ENCODE measurements at regions not wholly inside any gene's neighbourhood (a gene's known extent, or its start where the extent isn't known, plus 50 kb on each side); places are given as distances from the start of the nearest gene placed in this dataset.
"Not testable (repeated sequence)": the region's sequence is repeated elsewhere in the genome, so short reads cannot be mapped to it uniquely, and the experiment has no call there.

DNA sequence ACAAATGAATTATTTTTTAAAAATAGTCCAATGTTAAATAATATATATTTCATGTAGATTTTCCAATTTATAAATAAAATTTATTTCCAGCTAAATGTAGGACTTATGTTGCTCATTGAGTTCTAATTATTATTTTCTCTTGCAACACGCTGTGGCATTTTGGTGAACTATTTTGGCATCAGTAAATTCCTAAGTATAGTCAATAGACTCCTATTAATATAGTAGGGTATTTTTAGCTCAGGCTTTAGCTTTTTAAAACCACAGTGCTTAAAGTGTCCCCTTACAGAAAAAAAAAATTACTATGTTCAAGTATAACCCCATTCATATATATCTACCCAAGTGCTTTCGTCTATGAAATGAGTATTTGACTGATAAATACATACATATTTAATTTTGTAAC lies 919.2 kb upstream of the SOX9 start:
- H3K9me3 ChIP-seq (ENCODE audit: low read length) = no peaks in the 10 kb centered on the region
- TF ChIP-seq, protein P1, sequence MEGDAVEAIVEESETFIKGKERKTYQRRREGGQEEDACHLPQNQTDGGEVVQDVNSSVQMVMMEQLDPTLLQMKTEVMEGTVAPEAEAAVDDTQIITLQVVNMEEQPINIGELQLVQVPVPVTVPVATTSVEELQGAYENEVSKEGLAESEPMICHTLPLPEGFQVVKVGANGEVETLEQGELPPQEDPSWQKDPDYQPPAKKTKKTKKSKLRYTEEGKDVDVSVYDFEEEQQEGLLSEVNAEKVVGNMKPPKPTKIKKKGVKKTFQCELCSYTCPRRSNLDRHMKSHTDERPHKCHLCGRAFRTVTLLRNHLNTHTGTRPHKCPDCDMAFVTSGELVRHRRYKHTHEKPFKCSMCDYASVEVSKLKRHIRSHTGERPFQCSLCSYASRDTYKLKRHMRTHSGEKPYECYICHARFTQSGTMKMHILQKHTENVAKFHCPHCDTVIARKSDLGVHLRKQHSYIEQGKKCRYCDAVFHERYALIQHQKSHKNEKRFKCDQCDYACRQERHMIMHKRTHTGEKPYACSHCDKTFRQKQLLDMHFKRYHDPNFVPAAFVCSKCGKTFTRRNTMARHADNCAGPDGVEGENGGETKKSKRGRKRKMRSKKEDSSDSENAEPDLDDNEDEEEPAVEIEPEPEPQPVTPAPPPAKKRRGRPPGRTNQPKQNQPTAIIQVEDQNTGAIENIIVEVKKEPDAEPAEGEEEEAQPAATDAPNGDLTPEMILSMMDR (IDR thresholded peaks at IDR 0.05; ENCODE audit: low read length) = no peak
- no peak for TF ChIP-seq EZH2 (IDR thresholded peaks at IDR 0.05; ENCODE audit: borderline replicate concordance, low read length)
- no peaks in the 10 kb centered on the region for H3K4me1 ChIP-seq (ENCODE audit: insufficient read depth, low read length, severe bottlenecking)
- no peaks in the 10 kb centered on the region for H3K27me3 ChIP-seq (ENCODE audit: insufficient read depth, low read length)
- no peaks in the 10 kb centered on the region for H3K36me3 ChIP-seq (ENCODE audit: insufficient read depth, low read length)
- no peak overlapping the region for H3K27ac ChIP-seq (ENCODE audit: low read depth, low read length, poor library complexity, severe bottlenecking)
- H3K9me2 ChIP-seq (ENCODE audit: low read depth, low read length) = no peaks in the 10 kb centered on the region
- no peak overlapping the region for H2AFZ ChIP-seq (ENCODE audit: low read length)
- H3K4me2 ChIP-seq (ENCODE audit: low read length) = no peak overlapping the region
- no peaks in the 10 kb centered on the region for H3K79me2 ChIP-seq (ENCODE audit: insufficient read depth, low read length)
- H4K20me1 ChIP-seq (ENCODE audit: insufficient read depth, low read length) = no peaks in the 10 kb centered on the region
- no peak overlapping the region for H3K4me3 ChIP-seq (ENCODE audit: low read depth, low read length, poor library complexity, severe bottlenecking)
- H3K9ac ChIP-seq (ENCODE audit: low read length) = no peak overlapping the region
- H3F3A ChIP-seq (ENCODE audit: insufficient read depth, low read length) = no peaks in the 10 kb centered on the region

DNA sequence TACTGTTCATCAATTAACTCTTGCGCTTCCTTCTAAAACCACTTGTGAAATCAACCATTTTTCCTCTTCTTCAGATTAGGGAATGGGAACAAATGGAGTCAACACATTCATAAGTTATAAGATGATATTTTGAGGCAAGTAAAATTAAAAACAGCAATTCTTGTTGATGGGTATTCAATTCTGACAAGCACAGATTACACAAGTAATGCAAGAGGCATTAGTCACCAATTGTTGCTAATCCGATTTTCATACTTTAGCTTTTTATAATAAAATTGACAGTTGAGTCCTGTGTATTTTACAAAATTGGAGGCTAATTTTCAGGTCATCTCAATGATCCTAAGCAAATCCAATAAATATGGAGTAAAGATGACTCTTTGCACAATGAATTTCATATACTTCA lies 918.4 kb upstream of the SOX9 start:
- no peak overlapping the region for H3K27ac ChIP-seq (ENCODE audit: low read depth, low read length, poor library complexity, severe bottlenecking)
- H3F3A ChIP-seq (ENCODE audit: insufficient read depth, low read length) = no peaks in the 10 kb centered on the region
- no peaks in the 10 kb centered on the region for H3K4me1 ChIP-seq (ENCODE audit: insufficient read depth, low read length, severe bottlenecking)
- no peaks in the 10 kb centered on the region for H3K27me3 ChIP-seq (ENCODE audit: insufficient read depth, low read length)
- H3K9me2 ChIP-seq (ENCODE audit: low read depth, low read length) = no peaks in the 10 kb centered on the region
- no peaks in the 10 kb centered on the region for H3K9me3 ChIP-seq (ENCODE audit: low read length)
- TF ChIP-seq, protein P1 (IDR thresholded peaks at IDR 0.05; ENCODE audit: low read length) = no peak
- H3K9ac ChIP-seq (ENCODE audit: low read length) = no peak overlapping the region
- H3K4me2 ChIP-seq (ENCODE audit: low read length) = no peak overlapping the region
- H3K79me2 ChIP-seq (ENCODE audit: insufficient read depth, low read length) = no peaks in the 10 kb centered on the region
- H3K4me3 ChIP-seq (ENCODE audit: low read depth, low read length, poor library complexity, severe bottlenecking) = no peak overlapping the region
- H2AFZ ChIP-seq (ENCODE audit: low read length) = no peak overlapping the region
- H3K36me3 ChIP-seq (ENCODE audit: insufficient read depth, low read length) = no peaks in the 10 kb centered on the region
- H4K20me1 ChIP-seq (ENCODE audit: insufficient read depth, low read length) = no peaks in the 10 kb centered on the region

DNA sequence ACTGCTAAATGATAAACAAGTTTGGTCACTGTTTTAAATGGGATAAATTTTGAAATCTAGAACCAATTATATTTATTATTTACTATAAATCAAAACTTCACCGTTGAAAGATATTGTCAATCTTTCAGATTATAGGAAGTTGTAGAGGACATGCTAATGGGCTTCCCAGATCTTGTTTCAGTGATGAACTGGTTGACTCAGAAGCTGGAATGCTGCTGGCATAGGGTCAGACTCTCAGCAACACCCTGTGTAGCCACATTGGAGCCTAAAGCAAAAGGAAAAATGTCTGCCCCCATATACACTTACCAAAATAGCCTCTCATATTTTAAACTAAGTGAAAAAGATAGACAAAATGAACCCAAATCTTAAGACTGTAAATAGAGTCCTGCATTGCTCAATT lies 916.9 kb upstream of the SOX9 start:
- H3K9ac ChIP-seq (ENCODE audit: low read length) = no peak overlapping the region
- H3F3A ChIP-seq (ENCODE audit: insufficient read depth, low read length) = no peaks in the 10 kb centered on the region
- H3K27ac ChIP-seq (ENCODE audit: low read depth, low read length, poor library complexity, severe bottlenecking) = no peak overlapping the region
- no peaks in the 10 kb centered on the region for H3K4me1 ChIP-seq (ENCODE audit: insufficient read depth, low read length, severe bottlenecking)
- no peaks in the 10 kb centered on the region for H3K9me2 ChIP-seq (ENCODE audit: low read depth, low read length)
- H3K9me3 ChIP-seq (ENCODE audit: low read length) = no peaks in the 10 kb centered on the region
- H2AFZ ChIP-seq (ENCODE audit: low read length) = no peak overlapping the region
- no peaks in the 10 kb centered on the region for H3K27me3 ChIP-seq (ENCODE audit: insufficient read depth, low read length)
- H3K4me3 ChIP-seq (ENCODE audit: low read depth, low read length, poor library complexity, severe bottlenecking) = no peak overlapping the region
- no peak overlapping the region for H3K4me2 ChIP-seq (ENCODE audit: low read length)
- H4K20me1 ChIP-seq (ENCODE audit: insufficient read depth, low read length) = no peaks in the 10 kb centered on the region
- no peaks in the 10 kb centered on the region for H3K79me2 ChIP-seq (ENCODE audit: insufficient read depth, low read length)
- no peaks in the 10 kb centered on the region for H3K36me3 ChIP-seq (ENCODE audit: insufficient read depth, low read length)
- no peak for TF ChIP-seq EZH2 (IDR thresholded peaks at IDR 0.05; ENCODE audit: borderline replicate concordance, low read length)
- TF ChIP-seq, protein P1 (IDR thresholded peaks at IDR 0.05; ENCODE audit: low read length) = no peak

DNA sequence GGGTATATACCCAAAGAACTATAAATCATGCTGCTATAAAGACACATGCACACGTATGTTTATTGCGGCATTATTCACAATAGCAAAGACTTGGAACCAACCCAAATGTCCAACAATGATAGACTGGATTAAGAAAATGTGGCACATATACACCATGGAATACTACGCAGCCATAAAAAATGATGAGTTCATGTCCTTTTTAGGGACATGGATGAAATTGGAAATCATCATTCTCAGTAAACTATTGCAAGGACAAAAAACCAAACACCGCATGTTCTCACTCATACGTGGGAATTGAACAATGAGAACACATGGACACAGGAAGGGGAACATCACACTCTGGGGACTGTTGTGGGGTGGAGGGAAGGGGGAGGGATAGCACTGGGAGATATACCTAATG lies 914.9 kb upstream of the SOX9 start:
- H3K4me2 ChIP-seq (ENCODE audit: low read length); H3K4me1 ChIP-seq (ENCODE audit: insufficient read depth, low read length, severe bottlenecking); H3K27ac ChIP-seq (ENCODE audit: low read depth, low read length, poor library complexity, severe bottlenecking); H3K9me3 ChIP-seq (ENCODE audit: low read length); H3K9me2 ChIP-seq (ENCODE audit: low read depth, low read length); H3K9ac ChIP-seq (ENCODE audit: low read length); H2AFZ ChIP-seq (ENCODE audit: low read length); H3K79me2 ChIP-seq (ENCODE audit: insufficient read depth, low read length); H4K20me1 ChIP-seq (ENCODE audit: insufficient read depth, low read length); H3F3A ChIP-seq (ENCODE audit: insufficient read depth, low read length); H3K27me3 ChIP-seq (ENCODE audit: insufficient read depth, low read length); H3K4me3 ChIP-seq (ENCODE audit: low read depth, low read length, poor library complexity, severe bottlenecking); H3K36me3 ChIP-seq (ENCODE audit: insufficient read depth, low read length): not testable (repeated sequence)

Data from OCI-LY1 (cell line).